Esophagus squamous epithelium (tissue), 4 donors: ENCODE measurements at regions not wholly inside any gene's neighbourhood (a gene's known extent, or its start where the extent isn't known, plus 50 kb on each side); places are given as distances from the start of the nearest gene placed in this dataset.

Experiments
- POLR2A ChIP-seq, 4 donors: fragments of 450-650 bp; IDR thresholded peaks; one replicate each; pipeline ENCODE4 v1.6.1; 2017; ENCODE audit warnings: antibody characterized with exemption in 4 of 4, mild to moderate bottlenecking in 4 of 4, moderate library complexity in 3 of 4
- TF ChIP-seq, protein P1 (sequence below), 6 experiments: fragments of 450-650 bp in 4 of 6; fragments of 200-600 bp in 2 of 6; sonication (generic) in 2 of 6; IDR thresholded peaks; one replicate each; pipeline ENCODE4 v1.5.1; 2016 to 2019; ENCODE audit warnings: antibody characterized with exemption in 6 of 6, mild to moderate bottlenecking in 4 of 6, moderate library complexity in 4 of 6

DNA sequence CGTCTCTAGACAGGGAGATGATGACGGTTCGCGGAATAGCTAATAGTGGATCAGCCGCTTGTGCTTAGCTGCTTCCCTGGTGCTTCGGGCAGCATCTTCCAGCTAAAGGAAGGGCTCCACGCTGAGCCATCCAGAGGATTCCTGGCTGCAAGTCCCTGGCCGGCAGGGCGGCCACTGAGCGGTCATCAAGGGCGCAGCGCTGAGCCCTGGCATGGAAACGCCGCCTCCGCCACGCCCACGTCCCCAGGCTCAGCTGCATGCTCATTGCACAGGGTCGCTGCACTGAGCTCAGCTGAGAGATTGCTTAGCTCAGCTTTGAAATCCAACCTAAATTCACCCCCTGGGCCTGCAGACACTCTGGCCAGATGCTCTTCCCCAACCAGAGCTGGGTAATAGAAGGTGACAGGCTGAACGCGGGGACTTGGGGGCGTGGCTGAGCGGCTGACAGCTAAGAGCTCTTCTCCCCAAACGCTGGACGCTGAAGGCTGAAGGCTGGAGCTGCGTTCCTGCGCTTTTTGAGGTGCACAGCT, 118.2 kb upstream of the KIT start:
- TF ChIP-seq, protein P1, sequence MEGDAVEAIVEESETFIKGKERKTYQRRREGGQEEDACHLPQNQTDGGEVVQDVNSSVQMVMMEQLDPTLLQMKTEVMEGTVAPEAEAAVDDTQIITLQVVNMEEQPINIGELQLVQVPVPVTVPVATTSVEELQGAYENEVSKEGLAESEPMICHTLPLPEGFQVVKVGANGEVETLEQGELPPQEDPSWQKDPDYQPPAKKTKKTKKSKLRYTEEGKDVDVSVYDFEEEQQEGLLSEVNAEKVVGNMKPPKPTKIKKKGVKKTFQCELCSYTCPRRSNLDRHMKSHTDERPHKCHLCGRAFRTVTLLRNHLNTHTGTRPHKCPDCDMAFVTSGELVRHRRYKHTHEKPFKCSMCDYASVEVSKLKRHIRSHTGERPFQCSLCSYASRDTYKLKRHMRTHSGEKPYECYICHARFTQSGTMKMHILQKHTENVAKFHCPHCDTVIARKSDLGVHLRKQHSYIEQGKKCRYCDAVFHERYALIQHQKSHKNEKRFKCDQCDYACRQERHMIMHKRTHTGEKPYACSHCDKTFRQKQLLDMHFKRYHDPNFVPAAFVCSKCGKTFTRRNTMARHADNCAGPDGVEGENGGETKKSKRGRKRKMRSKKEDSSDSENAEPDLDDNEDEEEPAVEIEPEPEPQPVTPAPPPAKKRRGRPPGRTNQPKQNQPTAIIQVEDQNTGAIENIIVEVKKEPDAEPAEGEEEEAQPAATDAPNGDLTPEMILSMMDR (IDR thresholded peaks at IDR 0.05) = no peak
- TF ChIP-seq POLR2A (IDR thresholded peaks at IDR 0.05) = no peak
